ENCODE measurements at regions not wholly inside any gene's neighbourhood (a gene's known extent, or its start where the extent isn't known, plus 50 kb on each side); places are given as distances from the start of the nearest gene placed in this dataset.

- DNase-seq: no peak
These were observed 229.5 kb downstream of the TUSC7 start for GRCh38 chr3:116939091-116939490.

GRCh38 chr3:116939550-116939949 is 230.0 kb downstream of the TUSC7 start:
- DNase-seq: no peak

GRCh38 chr3:116940719-116941118 is 231.1 kb downstream of the TUSC7 start:
- DNase-seq: no peak

GRCh38 chr3:116946376-116946775 is 236.8 kb downstream of the TUSC7 start:
- no peak for DNase-seq

GRCh38 chr3:116947148-116947547 is 237.6 kb downstream of the TUSC7 start:
- DNase-seq: no peak

- DNase-seq: no peak
These were observed 238.2 kb downstream of the TUSC7 start for GRCh38 chr3:116947809-116948208.

GRCh38 chr3:116950301-116951055 is 240.9 kb downstream of the TUSC7 start:
- no peak for DNase-seq

- DNase-seq: no peak
These were observed 242.0 kb downstream of the TUSC7 start for GRCh38 chr3:116951610-116952009.

- no peak for DNase-seq
These were observed 248.7 kb downstream of the TUSC7 start for GRCh38 chr3:116958291-116958690.

- DNase-seq: no peak
These were observed 251.5 kb downstream of the TUSC7 start for GRCh38 chr3:116961106-116961505.

GRCh38 chr3:116963802-116964201 is 254.2 kb downstream of the TUSC7 start:
- DNase-seq: no peak

GRCh38 chr3:116966649-116967048 is 257.1 kb downstream of the TUSC7 start:
- no peak for DNase-seq

- no peak for DNase-seq
These were observed 259.6 kb downstream of the TUSC7 start for GRCh38 chr3:116969135-116969534.

GRCh38 chr3:116969646-116970045 is 260.1 kb downstream of the TUSC7 start:
- DNase-seq: no peak

- DNase-seq: no peak
These were observed 262.0 kb downstream of the TUSC7 start for GRCh38 chr3:116971531-116971930.

- no peak for DNase-seq
These were observed 265.1 kb downstream of the TUSC7 start for GRCh38 chr3:116974702-116975101.

- no peak for DNase-seq
These were observed 267.9 kb downstream of the TUSC7 start for GRCh38 chr3:116977441-116977840.

- no peak for DNase-seq
These were observed 270.5 kb downstream of the TUSC7 start for GRCh38 chr3:116980099-116980498.

GRCh38 chr3:116981089-116981488 is 271.5 kb downstream of the TUSC7 start:
- no peak for DNase-seq

- no peak for DNase-seq
These were observed 274.7 kb downstream of the TUSC7 start for GRCh38 chr3:116984301-116984700.

GRCh38 chr3:116994351-116994879 is 284.8 kb downstream of the TUSC7 start:
- no peak for DNase-seq

- DNase-seq: no peak
These were observed 293.9 kb downstream of the TUSC7 start for GRCh38 chr3:117003501-117003900.

- DNase-seq: no peak
These were observed 295.7 kb downstream of the TUSC7 start for GRCh38 chr3:117005274-117005673.

- DNase-seq: no peak
These were observed 296.4 kb downstream of the TUSC7 start for GRCh38 chr3:117005911-117006522.

- no peak for DNase-seq
These were observed 300.7 kb downstream of the TUSC7 start for GRCh38 chr3:117010318-117010717.

Measured in NCI-H1694 treated with DMSO at 0.1 percent for 48 hours (cell line).